ENCODE measurements at regions not wholly inside any gene's neighbourhood (a gene's known extent, or its start where the extent isn't known, plus 50 kb on each side); places are given as distances from the start of the nearest gene placed in this dataset.
"Not testable (repeated sequence)": the region's sequence is repeated elsewhere in the genome, so short reads cannot be mapped to it uniquely, and the experiment has no call there.

GRCh38 chr12:41653386-41654326, 465.5 kb downstream of the PDZRN4 start:
- DNase-seq = no peak

GRCh38 chr12:41652981-41653380, 464.9 kb downstream of the PDZRN4 start:
- DNase-seq = no peak

GRCh38 chr12:41645624-41646023, 457.5 kb downstream of the PDZRN4 start:
- DNase-seq = no peak

GRCh38 chr12:41642808-41643207, 454.7 kb downstream of the PDZRN4 start:
- not testable (repeated sequence) for DNase-seq

- no peak for DNase-seq
Observed at GRCh38 chr12:41636653-41637052, 448.5 kb downstream of the PDZRN4 start.

- no peak for DNase-seq
Observed at GRCh38 chr12:41635626-41636364, 447.7 kb downstream of the PDZRN4 start.

GRCh38 chr12:41634091-41634490, 446.0 kb downstream of the PDZRN4 start:
- DNase-seq = no peak

GRCh38 chr12:41629611-41630010, 441.5 kb downstream of the PDZRN4 start:
- no peak for DNase-seq

- DNase-seq = no peak
Observed at GRCh38 chr12:41627476-41627875, 439.4 kb downstream of the PDZRN4 start.

- no peak for DNase-seq
Observed at GRCh38 chr12:41624571-41624970, 436.5 kb downstream of the PDZRN4 start.
